ENCODE measurements at regions not wholly inside any gene's neighbourhood (a gene's known extent, or its start where the extent isn't known, plus 50 kb on each side); places are given as distances from the start of the nearest gene placed in this dataset.
"Not testable (repeated sequence)": the region's sequence is repeated elsewhere in the genome, so short reads cannot be mapped to it uniquely, and the experiment has no call there.

DNA sequence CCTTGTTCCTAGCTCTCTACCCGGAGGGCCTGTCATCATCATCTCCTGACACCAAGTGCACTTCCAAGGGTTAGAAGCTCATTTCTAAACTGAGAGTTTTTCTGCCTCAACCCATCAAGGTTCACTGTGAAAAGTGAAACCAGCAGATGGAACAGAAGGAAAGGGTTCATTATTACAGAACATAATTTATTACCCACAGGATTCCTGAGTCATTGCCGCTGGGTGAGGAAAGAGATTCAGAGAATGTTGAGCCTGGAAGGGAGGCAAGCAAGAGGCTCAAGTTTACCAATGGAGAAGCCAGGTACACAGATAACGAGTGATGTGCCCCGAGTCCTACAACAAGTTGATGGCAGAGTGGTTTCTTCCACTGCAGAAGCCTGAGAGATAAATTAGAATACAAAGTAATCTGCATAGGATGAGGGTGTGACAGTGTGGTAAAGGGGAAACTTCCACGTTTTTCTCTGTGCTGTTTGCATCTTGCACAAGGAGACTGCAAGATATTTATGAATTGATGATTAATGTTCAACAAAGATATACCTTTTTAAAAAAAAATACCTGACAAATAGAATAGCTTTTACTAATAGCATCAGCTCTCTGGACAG, 80.5 kb upstream of the SETMAR start:
- no peak for DNase-seq (ENCODE audit: low read depth in 2 of 2)

DNA sequence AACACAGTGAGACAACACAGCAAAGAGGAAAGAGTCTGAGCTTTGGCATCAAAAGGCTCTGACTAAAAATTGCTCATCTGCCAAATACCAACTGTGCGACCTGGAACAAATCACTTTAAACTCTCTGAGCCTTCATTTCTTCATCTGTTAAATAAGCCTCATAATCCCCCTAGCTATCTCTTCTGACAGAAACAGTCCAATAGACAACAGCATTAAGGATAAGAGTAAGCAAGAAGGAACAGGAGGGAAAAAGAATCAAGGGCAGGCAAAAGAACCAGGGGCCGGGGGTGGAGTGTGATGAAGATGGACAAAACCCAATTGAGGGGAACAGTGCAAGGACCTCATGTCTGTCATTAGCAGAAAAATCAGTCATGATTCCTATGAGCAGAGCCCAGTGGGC, 79.4 kb upstream of the SETMAR start:
- DNase-seq (ENCODE audit: low read depth in 2 of 2), result no peak

DNA sequence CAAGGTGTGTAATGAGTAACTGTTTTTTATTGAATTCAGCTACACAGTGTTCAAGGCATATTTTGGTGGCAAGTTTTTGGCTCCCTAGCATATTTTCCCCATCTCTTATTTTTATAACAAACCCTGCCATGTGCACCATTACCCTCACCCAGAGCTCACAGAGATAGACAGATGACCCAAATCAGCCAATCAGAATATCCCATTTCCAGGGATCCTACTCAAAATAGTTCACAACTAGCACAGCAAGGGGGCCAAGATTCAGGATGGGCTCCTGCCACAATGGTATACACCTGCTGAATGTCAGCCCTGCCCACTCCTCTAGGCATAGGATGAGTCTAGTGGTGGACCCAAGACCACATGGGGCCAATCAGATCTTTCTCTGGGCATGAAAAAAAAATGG, 78.8 kb upstream of the SETMAR start:
- no peak for DNase-seq (ENCODE audit: low read depth in 2 of 2)

DNA sequence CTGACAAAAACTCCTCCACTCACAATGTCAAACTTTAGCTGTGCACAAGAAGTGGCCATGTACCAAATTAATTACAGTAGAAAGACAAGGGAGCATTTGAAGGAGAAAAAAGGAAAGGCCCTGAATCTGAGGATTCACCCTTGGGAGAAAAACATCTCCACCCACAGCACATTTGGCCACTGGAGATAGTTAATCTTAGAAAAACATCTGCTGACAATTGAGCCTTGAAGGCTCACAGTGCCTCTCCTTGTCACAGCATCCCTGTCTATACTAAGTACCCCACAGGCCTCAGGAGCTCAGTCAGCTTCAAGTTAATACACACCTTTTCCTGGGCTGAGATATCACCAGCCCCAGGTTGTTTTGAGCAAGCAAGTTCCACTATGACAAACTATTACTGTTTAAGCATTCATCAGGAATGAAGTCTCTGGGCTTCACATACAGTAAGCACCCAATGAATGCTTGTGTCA, 78.1 kb upstream of the SETMAR start:
- no peak for DNase-seq (ENCODE audit: low read depth in 2 of 2)

DNA sequence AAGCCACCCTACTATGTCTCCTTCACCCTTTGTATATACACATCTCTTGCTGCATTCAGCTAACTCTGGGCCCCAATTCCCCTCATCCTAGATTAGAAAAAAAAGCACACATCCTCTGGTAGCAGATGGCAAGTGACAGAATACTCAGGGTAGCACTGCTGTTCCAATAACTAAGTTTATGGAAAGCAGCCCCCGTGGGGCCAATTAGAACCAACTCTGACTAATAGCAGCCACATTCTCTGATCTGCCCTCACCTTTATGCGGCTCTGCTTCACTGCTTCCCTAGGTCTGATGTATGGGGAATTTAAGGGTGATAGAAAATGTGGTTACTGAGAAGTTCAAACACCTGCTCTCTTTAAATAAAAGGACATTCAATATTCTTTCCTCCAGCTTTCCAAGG, 74.9 kb upstream of the SETMAR start:
- no peak for DNase-seq (ENCODE audit: low read depth in 2 of 2)

DNA sequence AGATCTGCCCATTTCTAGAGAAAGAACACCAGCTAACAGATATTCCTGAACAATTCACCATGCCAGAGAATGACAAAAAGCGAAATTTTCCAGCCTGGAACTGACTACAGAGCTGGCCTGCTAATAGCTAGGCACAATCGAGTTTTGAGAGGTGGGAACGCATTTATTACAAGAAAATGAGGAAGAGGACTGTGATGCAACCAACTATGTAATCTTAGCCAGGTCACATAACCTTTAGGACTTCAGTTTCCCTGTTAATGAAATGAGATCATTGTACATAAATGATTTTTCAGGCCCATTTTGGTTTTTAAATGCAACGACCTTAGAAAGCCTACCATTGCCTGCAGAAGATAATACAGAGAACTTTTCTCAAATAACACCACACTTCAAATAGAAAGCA, 72.1 kb upstream of the SETMAR start:
- no peak for DNase-seq (ENCODE audit: low read depth in 2 of 2)

DNA sequence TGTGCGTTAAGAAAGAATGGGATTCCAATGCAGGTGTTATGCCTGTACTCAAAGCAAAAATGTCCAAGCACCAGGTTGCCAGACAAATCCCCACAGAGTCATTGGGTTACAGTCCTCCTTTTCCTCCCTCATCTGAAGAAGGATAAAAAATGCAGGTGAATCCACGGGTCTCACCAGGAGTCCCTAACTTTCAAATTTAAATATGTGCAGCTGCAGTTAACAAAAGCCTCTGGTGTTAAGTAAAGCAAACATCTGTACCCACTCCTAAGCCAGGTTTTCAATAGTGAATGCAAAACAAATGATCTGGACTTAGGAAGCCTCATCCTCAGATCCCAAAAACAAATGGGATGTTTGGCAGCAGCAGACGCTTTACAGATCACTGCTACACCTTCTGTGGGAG, 70.4 kb upstream of the SETMAR start:
- no peak for DNase-seq (ENCODE audit: low read depth in 2 of 2)

DNA sequence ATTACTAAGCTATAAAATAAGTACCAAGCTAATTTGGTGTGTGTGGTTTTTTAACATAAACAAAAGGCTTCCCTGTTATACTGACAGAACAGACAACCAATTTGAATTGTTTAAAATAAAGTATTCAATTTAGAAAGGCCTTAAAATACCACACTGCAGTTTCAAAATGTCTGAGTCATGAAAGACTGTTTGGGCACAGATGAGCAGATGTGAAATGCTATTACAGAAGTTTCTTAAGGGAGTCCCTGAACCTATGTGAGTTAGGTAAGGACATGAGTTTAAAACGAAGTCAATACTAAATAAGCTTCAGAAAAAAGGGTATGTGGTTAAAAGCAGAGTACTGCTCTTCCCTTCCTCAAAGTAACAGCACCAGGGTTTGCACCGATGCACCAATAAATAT, 69.7 kb upstream of the SETMAR start:
- DNase-seq (ENCODE audit: low read depth in 2 of 2), result no peak

DNA sequence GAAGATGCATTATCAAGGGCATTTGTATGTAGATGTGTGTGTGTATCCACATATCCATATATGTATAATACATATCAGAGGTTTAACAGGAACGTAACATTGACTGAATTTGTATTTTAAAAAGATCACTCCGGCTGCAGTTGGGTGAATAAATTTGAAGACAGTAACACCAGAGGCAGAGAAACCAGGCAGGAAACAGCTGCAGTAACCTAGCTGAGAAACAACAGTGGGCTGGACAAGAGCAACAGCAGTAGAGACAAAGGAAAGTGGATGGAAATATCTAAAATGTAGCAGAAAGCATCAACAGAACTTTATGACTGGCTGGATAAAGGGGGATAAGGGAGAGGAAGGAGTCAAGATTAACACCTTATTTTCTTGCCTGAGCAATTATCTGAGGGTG, 68.3 kb upstream of the SETMAR start:
- DNase-seq (ENCODE audit: low read depth in 2 of 2), result no peak

DNA sequence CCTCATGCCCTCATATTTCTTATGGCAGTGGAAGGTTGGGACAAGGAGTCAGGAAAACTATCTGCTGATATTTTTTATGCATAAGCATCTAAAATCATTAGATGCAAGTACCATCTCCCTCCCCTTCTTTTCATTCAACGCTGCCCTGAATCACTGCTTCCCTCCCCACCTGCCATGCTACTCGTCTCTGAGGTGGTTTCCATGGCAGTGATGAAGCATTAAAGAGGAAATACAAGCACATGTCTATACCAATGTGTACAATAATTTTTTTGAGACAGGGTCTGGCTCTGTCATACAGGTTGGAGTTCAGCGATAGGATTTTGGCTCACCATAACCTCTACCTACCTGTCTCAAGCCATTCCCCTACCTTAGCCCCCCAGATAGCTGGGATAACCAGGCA, 67.5 kb upstream of the SETMAR start:
- DNase-seq (ENCODE audit: low read depth in 2 of 2), result no peak

DNA sequence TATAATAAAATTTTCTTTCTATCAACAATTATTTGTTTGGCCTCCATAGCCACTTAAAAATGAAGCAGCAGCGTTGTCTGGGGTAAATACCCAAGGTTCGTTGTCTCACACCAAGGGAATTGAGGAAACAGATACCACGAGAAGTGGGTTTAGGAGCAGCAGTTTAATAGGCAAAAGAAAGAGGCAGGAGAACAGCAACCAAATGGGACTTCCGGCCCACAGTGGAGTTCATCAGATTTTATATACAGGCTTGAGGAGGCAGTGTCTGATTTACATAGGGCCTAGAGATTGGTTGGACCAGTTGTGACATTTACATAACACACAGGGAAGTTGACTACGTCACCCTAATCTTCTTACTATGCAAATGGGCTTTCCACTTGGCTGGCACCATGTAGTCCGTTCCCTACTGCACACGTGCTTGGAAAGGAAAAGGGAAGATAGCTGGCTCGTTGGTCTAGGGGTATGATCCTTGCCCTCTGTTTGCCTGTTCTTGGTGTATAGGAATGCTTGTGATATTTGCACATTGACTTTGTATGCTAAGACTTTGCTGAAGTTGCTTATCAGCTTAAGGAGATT, 61.5 kb upstream of the SETMAR start:
- no peak for DNase-seq (ENCODE audit: low read depth in 2 of 2)

DNA sequence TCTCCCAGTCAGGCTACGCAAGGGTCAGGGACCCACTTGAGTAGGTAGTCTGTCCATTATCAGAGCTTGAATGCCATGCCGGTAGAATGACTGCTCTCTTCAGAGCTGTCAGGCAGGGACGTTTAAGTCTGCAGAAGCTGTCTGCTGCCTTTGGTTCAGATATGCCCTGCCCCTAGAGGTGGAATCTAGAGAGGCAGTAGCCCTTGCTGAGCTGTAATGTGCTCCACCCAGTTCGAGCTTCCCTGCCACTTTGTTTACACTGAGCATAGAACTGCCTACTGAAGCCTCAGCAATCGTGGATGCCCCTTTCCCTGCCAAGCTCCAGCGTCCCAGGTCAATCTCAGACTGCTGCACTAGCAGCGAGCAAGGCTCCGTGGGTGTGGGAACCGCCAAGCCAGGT, 57.5 kb upstream of the SETMAR start:
- no peak for DNase-seq (ENCODE audit: low read depth in 2 of 2)

DNA sequence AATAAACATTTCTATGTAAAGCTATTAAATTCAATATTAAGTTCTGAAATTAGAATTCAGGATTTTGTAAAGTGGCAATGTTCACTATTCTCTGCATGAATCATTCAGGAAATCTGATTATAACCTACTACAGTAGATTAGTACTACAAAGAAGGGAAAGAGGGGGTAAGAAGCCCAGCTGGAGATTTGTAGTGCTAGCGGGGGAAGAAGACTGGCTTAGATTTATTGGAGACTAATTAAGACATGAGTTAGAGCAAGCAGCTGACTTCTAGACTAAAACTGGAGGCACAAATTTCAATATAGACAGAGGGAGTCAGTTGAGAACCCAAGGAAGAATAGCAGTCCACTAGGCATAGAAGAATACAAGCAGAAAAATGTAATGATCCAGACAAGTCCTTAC, 55.8 kb upstream of the SETMAR start:
- DNase-seq (ENCODE audit: low read depth in 2 of 2), result no peak

DNA sequence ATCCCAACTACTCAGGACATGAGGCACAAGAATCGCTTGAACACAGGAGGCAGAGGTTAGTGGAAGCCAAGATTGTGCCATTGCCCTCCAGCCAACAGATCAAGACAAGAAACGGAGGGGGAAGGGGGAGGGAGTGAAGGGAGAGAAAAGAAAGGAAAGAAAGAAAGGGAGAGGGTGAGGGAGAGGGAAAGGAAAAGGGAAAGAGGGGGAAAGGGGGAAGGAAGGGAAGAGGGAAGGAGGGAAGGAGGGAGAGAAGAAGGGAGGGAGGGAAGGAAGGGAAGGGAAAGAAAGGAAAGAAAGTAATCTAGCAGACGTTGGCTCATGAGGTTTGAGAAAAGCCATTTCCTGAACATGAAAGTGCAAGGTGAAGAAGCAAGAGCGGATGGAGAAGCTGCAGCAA, 53.1 kb upstream of the SETMAR start:
- no peak for DNase-seq (ENCODE audit: low read depth in 2 of 2)

DNA sequence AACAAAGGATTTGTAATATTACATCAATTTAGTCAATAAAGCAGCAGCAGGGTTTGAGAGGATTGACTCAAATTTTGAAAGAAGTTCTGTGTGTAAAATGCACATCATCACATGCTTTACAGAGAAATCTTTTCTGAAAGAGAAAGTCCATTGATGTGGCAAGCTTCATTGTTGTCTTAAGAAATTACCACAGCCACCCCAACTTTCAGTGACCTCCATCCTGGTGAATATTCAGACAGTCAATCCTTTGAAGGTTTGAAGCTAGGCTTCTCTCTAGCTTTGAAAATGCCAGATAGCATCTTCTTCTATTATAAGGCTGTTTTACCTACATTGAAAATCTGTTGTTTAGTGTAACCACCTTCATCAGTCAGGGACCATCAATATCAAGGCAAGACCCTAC, 51.8 kb upstream of the SETMAR start:
- DNase-seq (ENCODE audit: low read depth in 2 of 2), result no peak

DNA sequence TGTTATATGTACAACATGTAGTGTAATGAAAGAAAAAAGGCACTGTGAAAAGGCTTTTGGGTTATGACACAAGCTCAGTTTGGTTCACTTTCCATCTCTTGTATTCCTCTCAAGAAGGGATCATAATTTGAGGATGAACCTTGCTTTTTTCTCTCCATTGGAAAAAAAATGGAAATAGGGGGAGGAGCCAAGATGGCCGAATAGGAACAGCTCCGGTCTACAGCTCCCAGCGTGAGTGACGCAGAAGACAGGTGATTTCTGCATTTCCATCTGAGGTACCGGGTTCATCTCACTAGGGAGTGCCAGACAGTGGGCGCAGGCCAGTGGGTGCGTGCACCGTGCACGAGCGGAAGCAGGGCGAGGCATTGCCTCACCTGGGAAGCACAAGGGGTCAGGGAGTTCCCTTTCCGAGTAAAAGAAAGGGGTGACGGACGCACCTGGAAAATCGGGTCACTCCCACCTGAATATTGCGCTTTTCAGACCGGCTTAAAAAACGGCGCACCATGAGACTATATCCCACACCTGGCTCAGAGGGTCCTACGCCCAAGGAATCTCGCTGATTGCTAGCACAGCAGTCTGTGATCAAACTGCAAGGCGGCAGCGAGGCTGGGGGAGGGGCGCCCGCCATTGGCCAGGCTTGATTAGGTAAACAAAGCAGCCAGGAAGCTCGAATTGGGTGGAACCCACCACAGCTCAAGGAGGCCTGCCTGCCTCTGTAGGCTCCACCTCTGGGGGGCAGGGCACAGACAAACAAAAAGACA, 49.9 kb upstream of the SETMAR start:
- DNase-seq (ENCODE audit: low read depth in 2 of 2), result not testable (repeated sequence)

All from activated CD4-positive, alpha-beta T cell treated with anti-CD3 and anti-CD28 coated beads for 24 hours (primary cell).